ENCODE measurements at regions not wholly inside any gene's neighbourhood (a gene's known extent, or its start where the extent isn't known, plus 50 kb on each side); places are given as distances from the start of the nearest gene placed in this dataset.

- H3K4me3 ChIP-seq: no peak overlapping the region
- 0 to 19% (median 0%) methylated on average over 1 of the region's 1 CpG for WGBS, 4 donors
- no peaks in the 10 kb centered on the region for H3K27me3 ChIP-seq
- no peaks in the 10 kb centered on the region for H3K36me3 ChIP-seq
- no peak for DNase-seq
- intact Hi-C loops (cut with DNase I): no loop called here
- ATAC-seq: no peak
- no peak for TF ChIP-seq CTCF (IDR thresholded peaks at IDR 0.05)
- H3K9me3 ChIP-seq: no peaks in the 10 kb centered on the region
- no peak overlapping the region for H3K27ac ChIP-seq
- H3K4me1 ChIP-seq: no peaks in the 10 kb centered on the region
These were observed 247.1 kb upstream of the FSTL5 start for GRCh38 chr4:162410854-162411253.

- H3K9me3 ChIP-seq: peaks cover 0 to 8% (median 0%) of the 10 kb centered on the region in 12 donors
- no peaks in the 10 kb centered on the region for H3K27me3 ChIP-seq
- H3K27ac ChIP-seq: no peak overlapping the region
- no peak for DNase-seq
- WGBS, 4 donors: 94 to 98% (median 97%) methylated on average over 16 of the region's 16 CpGs
- H3K4me3 ChIP-seq: no peak overlapping the region
- no peaks in the 10 kb centered on the region for H3K36me3 ChIP-seq
- TF ChIP-seq POLR2A (IDR thresholded peaks at IDR 0.05) (no peak), CTCF (IDR thresholded peaks at IDR 0.05) (no peak)
- intact Hi-C loops (cut with DNase I): no loop called here
- no peaks in the 10 kb centered on the region for H3K4me1 ChIP-seq
- ATAC-seq: no peak
These were observed 245.2 kb upstream of the FSTL5 start for GRCh38 chr4:162409048-162409447.

GRCh38 chr4:162408309-162408708, 244.5 kb upstream of the FSTL5 start:
- ATAC-seq (peak in 2 of 4 donors; percentile 22 to 40), DNase-seq (no peak)
- no peak overlapping the region for H3K27ac ChIP-seq
- TF ChIP-seq POLR2A (IDR thresholded peaks at IDR 0.05) (no peak), CTCF (IDR thresholded peaks at IDR 0.05) (no peak)
- no peaks in the 10 kb centered on the region for H3K36me3 ChIP-seq
- 75 to 81% (median 79%) methylated on average over 7 to 9 of the region's 9 CpGs for WGBS, 4 donors
- intact Hi-C loops (cut with DNase I): no loop called here
- no peaks in the 10 kb centered on the region for H3K27me3 ChIP-seq
- H3K9me3 ChIP-seq: peaks cover 0 to 8% (median 0%) of the 10 kb centered on the region in 12 donors
- no peaks in the 10 kb centered on the region for H3K4me1 ChIP-seq
- H3K4me3 ChIP-seq: no peak overlapping the region

- Histone ChIP-seq H3K4me1 (no peaks in the 10 kb centered on the region), H3K36me3 (no peaks in the 10 kb centered on the region), H3K9me3 (peaks cover 0 to 8% (median 0%) of the 10 kb centered on the region in 12 donors), H3K4me3 (no peak overlapping the region), H3K27me3 (no peaks in the 10 kb centered on the region), H3K27ac (no peak overlapping the region)
- DNase-seq (no peak), ATAC-seq (no peak)
- TF ChIP-seq CTCF (IDR thresholded peaks at IDR 0.05): no peak
- TF ChIP-seq POLR2A (IDR thresholded peaks at IDR 0.05): no peak
- intact Hi-C loops (cut with DNase I): no loop called here
- 87 to 88% (median 88%) methylated on average over 7 of the region's 7 CpGs for WGBS, 4 donors
These were observed 243.0 kb upstream of the FSTL5 start for GRCh38 chr4:162406637-162407365.
